MCF 10A (cell line): ENCODE measurements at regions not wholly inside any gene's neighbourhood (a gene's known extent, or its start where the extent isn't known, plus 50 kb on each side); places are given as distances from the start of the nearest gene placed in this dataset.

Experiments
- BruUV-seq: library from RNA; stranded (reverse); fragments of 400-500 nt; replicated peaks from 2 replicates; lab custom pipeline; 2021; lab: Mats Ljungman, UMichigan
- CTCF ChIA-PET: fragments of 300-600 bp; sonication (Branson Sonifier 250); formaldehyde crosslinking; extraction: SDS; loops from one replicate; lab custom pipeline; 2021; ENCODE audit warnings: antibody characterized with exemption, inconsistent platforms; lab: Yijun Ruan, JAX
- POLR2A ChIA-PET: fragments of 300-600, 350-650 bp; sonication (Branson Sonifier 250); formaldehyde crosslinking; extraction: SDS; loops from one replicate; lab custom pipeline; 2020; ENCODE audit warnings: antibody characterized with exemption, inconsistent platforms; lab: Yijun Ruan, JAX
- DNase-seq: peaks from one replicate; pipeline ENCODE4 v3.0.0-alpha.2; 2018; ENCODE audit not compliant: unreplicated experiment
- H3K27ac Mint-ChIP-seq: one replicate; pipeline ENCODE4 v1.8.0; 2022; ENCODE audit warnings: mild to moderate bottlenecking, low read depth, mixed read lengths; ENCODE audit not compliant: unreplicated experiment
- H3K27me3 Mint-ChIP-seq: one replicate; pipeline ENCODE4 v1.8.0; 2022; ENCODE audit warnings: mixed read lengths; ENCODE audit not compliant: insufficient read depth, unreplicated experiment
- H3K36me3 Mint-ChIP-seq: one replicate; pipeline ENCODE4 v1.8.0; 2022; ENCODE audit warnings: mild to moderate bottlenecking, moderate library complexity, mixed read lengths; ENCODE audit not compliant: insufficient read depth, unreplicated experiment
- H3K4me1 Mint-ChIP-seq: one replicate; pipeline ENCODE4 v1.8.0; 2022; ENCODE audit warnings: mixed read lengths; ENCODE audit not compliant: insufficient read depth, unreplicated experiment
- H3K4me3 Mint-ChIP-seq: one replicate; pipeline ENCODE4 v1.8.0; 2022; ENCODE audit warnings: mild to moderate bottlenecking, moderate library complexity, mixed read lengths; ENCODE audit not compliant: unreplicated experiment
- H3K9me3 Mint-ChIP-seq: one replicate; pipeline ENCODE4 v1.8.0; 2022; ENCODE audit warnings: mixed read lengths; ENCODE audit not compliant: unreplicated experiment
- CTCF ChIP-seq: fragments of 200-600 bp; IDR thresholded peaks from one replicate; pipeline ENCODE4 v1.8.0; 2022; ENCODE audit warnings: antibody characterized with exemption, mild to moderate bottlenecking; ENCODE audit not compliant: unreplicated experiment
- intact Hi-C: fragments of 100-400 bp; cut with micrococcal nuclease; formaldehyde crosslinking; loops from 2 replicates; pipeline ENCODE4 v1.14.1; 2022

GRCh38 chr17:79167486-79167885, 92.9 kb downstream of the ENGASE start:
- intact Hi-C loops, result no loop called here
- H3K27me3 Mint-ChIP-seq, result peaks cover 82% of the 10 kb centered on the region
- CTCF ChIA-PET, result no interaction called here

GRCh38 chr17:79165756-79166473, 91.3 kb downstream of the ENGASE start:
- Mint-ChIP-seq H3K36me3 (peaks cover 5% of the 10 kb centered on the region), H3K9me3 (no peaks in the 10 kb centered on the region), H3K4me1 (no peaks in the 10 kb centered on the region), H3K4me3 (no peak overlapping the region), H3K27ac (no peak overlapping the region), H3K27me3 (peaks cover 79% of the 10 kb centered on the region)
- DNase-seq, result no peak
- ChIA-PET POLR2A (no interaction called here), CTCF (no interaction called here)
- intact Hi-C loops, result no loop called here
- TF ChIP-seq CTCF, result no peak
- no TSS peak for BruUV-seq

More at GRCh38 chr17:79167486-79167885, 92.9 kb downstream of the ENGASE start:
- Mint-ChIP-seq H3K9me3 (no peaks in the 10 kb centered on the region), H3K4me1 (no peaks in the 10 kb centered on the region), H3K4me3 (no peak overlapping the region), H3K36me3 (peaks cover 5% of the 10 kb centered on the region), H3K27ac (no peak overlapping the region)
- no TSS peak for BruUV-seq
- POLR2A ChIA-PET, result no interaction called here
- no peak for DNase-seq
- no peak for TF ChIP-seq CTCF

GRCh38 chr17:79164913-79165695, 90.5 kb downstream of the ENGASE start:
- Mint-ChIP-seq H3K27me3 (peaks cover 79% of the 10 kb centered on the region), H3K4me1 (no peaks in the 10 kb centered on the region), H3K36me3 (peaks cover 5% of the 10 kb centered on the region), H3K27ac (no peak overlapping the region), H3K4me3 (no peak overlapping the region), H3K9me3 (no peaks in the 10 kb centered on the region)
- DNase-seq, result no peak
- no TSS peak for BruUV-seq
- ChIA-PET POLR2A (no interaction called here), CTCF (no interaction called here)
- TF ChIP-seq CTCF, result no peak
- intact Hi-C loops, result no loop called here

- peaks cover 5% of the 10 kb centered on the region for H3K36me3 Mint-ChIP-seq
- ChIA-PET CTCF (interaction anchor here (0.6 to 2.1 kb wide), 4 partner anchors 9 to 224 kb away, joined by 3 to 8 read pairs (median 5); no protein-coding TSS in a partner anchor), POLR2A (no interaction called here)
- TF ChIP-seq CTCF, result no peak
- no peaks in the 10 kb centered on the region for H3K4me1 Mint-ChIP-seq
- intact Hi-C loops, result no loop called here
- H3K4me3 Mint-ChIP-seq, result no peak overlapping the region
- no peak overlapping the region for H3K27ac Mint-ChIP-seq
- DNase-seq, result no peak
- H3K27me3 Mint-ChIP-seq, result peaks cover 79% of the 10 kb centered on the region
- H3K9me3 Mint-ChIP-seq, result no peaks in the 10 kb centered on the region
- no TSS peak for BruUV-seq
These were observed 89.8 kb downstream of the ENGASE start for GRCh38 chr17:79164408-79164807.
